Lung (tissue), 11 donors: ENCODE measurements at regions not wholly inside any gene's neighbourhood (a gene's known extent, or its start where the extent isn't known, plus 50 kb on each side); places are given as distances from the start of the nearest gene placed in this dataset.

Experiments
- ATAC-seq: fragments of 200-7000 bp; cut with Tn5 transposase; one replicate; pipeline ENCODE4 v1.9.1; 2020; ENCODE audit warnings: moderate number of reproducible peaks; ENCODE audit not compliant: insufficient read depth, low FRiP score
- DNase-seq, 3 donors: peaks; one replicate each; pipeline ENCODE4 v3.0.0-alpha.2; 2013 to 2017
- H3K27ac ChIP-seq, 2 donors: one replicate each; pipeline ENCODE4 v1.5.1; 2013; ENCODE audit warnings: mild to moderate bottlenecking in 2 of 2, moderate library complexity in 2 of 2, control low read depth in 1 of 2, inconsistent platforms in 1 of 2, low read depth in 1 of 2, low read length in 1 of 2
- H3K27me3 ChIP-seq, 3 donors: one replicate each; pipeline ENCODE4 v1.5.1; 2013; ENCODE audit warnings: low read length in 2 of 3; ENCODE audit not compliant: control insufficient read depth in 3 of 3, insufficient read depth in 3 of 3
- H3K36me3 ChIP-seq, 4 donors: one replicate each; pipeline ENCODE4 v1.5.1; 2013; ENCODE audit warnings: low read length in 4 of 4, mild to moderate bottlenecking in 1 of 4, moderate library complexity in 1 of 4; ENCODE audit not compliant: control insufficient read depth in 4 of 4, insufficient read depth in 4 of 4
- H3K4me1 ChIP-seq, 5 donors: one replicate each; pipeline ENCODE4 v1.5.1; 2013; ENCODE audit warnings: low read length in 5 of 5, mild to moderate bottlenecking in 2 of 5, moderate library complexity in 1 of 5; ENCODE audit not compliant: control insufficient read depth in 5 of 5, insufficient read depth in 5 of 5
- H3K4me3 ChIP-seq: one replicate; pipeline ENCODE4 v1.5.1; 2013; ENCODE audit warnings: mild to moderate bottlenecking, control low read depth, moderate library complexity
- H3K9ac ChIP-seq, 2 donors: one replicate each; pipeline ENCODE4 v1.5.1; 2013; ENCODE audit warnings: low read length in 2 of 2, control low read depth in 1 of 2; ENCODE audit not compliant: insufficient read depth in 1 of 2
- H3K9me3 ChIP-seq, 4 donors: one replicate each; pipeline ENCODE4 v1.5.1; 2013; ENCODE audit warnings: low read length in 3 of 4, mild to moderate bottlenecking in 1 of 4, moderate library complexity in 1 of 4; ENCODE audit not compliant: control insufficient read depth in 4 of 4, insufficient read depth in 3 of 4
- CTCF ChIP-seq: IDR thresholded peaks from 2 replicates; pipeline ENCODE4 v1.5.1; 2012; ENCODE audit warnings: mild to moderate bottlenecking; ENCODE audit errors: control extremely low read depth, extremely low read depth
- WGBS, 2 donors: extraction: QIAGEN DNeasy Blood & Tissue Kit; methylation state at CpG; one replicate each; pipeline ENCODE4 v1.1.7; 2013; 5-methylcytosine and 5-hydroxymethylcytosine counted together
- donor health status: control.
- donor health status: control.
- donor health status: Bipolar disorder and iron deficiency.
- donor health status: healthy.
- donor health status: DM: yes; HTN: yes; CAD: no.

GRCh38 chrX:926991-927390 lies 285.5 kb downstream of the CRLF2 start:
- no peak overlapping the region for H3K4me3 ChIP-seq
- no peak overlapping the region for H3K9ac ChIP-seq
- H3K9me3 ChIP-seq, result peaks cover 0 to 8% (median 2%) of the 10 kb centered on the region in 4 donors
- H3K27me3 ChIP-seq, result no peaks in the 10 kb centered on the region
- no peak overlapping the region for H3K27ac ChIP-seq
- no peak for DNase-seq
- no peaks in the 10 kb centered on the region for H3K4me1 ChIP-seq
- H3K36me3 ChIP-seq, result no peaks in the 10 kb centered on the region
- WGBS, 2 donors, result 89 to 95% methylated on average over 2 of the region's 2 CpGs
- no peak for TF ChIP-seq CTCF
- no peak for ATAC-seq

GRCh38 chrX:926070-926469 lies 286.4 kb downstream of the CRLF2 start:
- DNase-seq, result no peak

GRCh38 chrX:925652-926061 lies 286.8 kb downstream of the CRLF2 start:
- H3K9me3 ChIP-seq, result peaks cover 0 to 8% (median 2%) of the 10 kb centered on the region in 4 donors
- no peaks in the 10 kb centered on the region for H3K27me3 ChIP-seq
- no peak for DNase-seq
- no peaks in the 10 kb centered on the region for H3K36me3 ChIP-seq
- no peak for TF ChIP-seq CTCF
- H3K9ac ChIP-seq, result no peak overlapping the region
- H3K4me1 ChIP-seq, result no peaks in the 10 kb centered on the region
- no peak overlapping the region for H3K27ac ChIP-seq
- whole genome bisulfite sequencing, 2 donors, result 83 to 90% methylated on average over 6 of the region's 6 CpGs
- no peak overlapping the region for H3K4me3 ChIP-seq
- ATAC-seq, result no peak

More at GRCh38 chrX:926070-926469, 286.4 kb downstream of the CRLF2 start:
- no peak overlapping the region for H3K4me3 ChIP-seq
- TF ChIP-seq CTCF, result no peak
- no peak for ATAC-seq
- H3K27me3 ChIP-seq, result no peaks in the 10 kb centered on the region
- H3K36me3 ChIP-seq, result no peaks in the 10 kb centered on the region
- H3K9ac ChIP-seq, result no peak overlapping the region
- WGBS, 2 donors, result 83 to 84% methylated on average over 9 of the region's 9 CpGs
- no peaks in the 10 kb centered on the region for H3K4me1 ChIP-seq
- H3K27ac ChIP-seq, result no peak overlapping the region
- peaks cover 0 to 8% (median 2%) of the 10 kb centered on the region in 4 donors for H3K9me3 ChIP-seq

- H3K27ac ChIP-seq, result no peak overlapping the region
- no peaks in the 10 kb centered on the region for H3K27me3 ChIP-seq
- no peaks in the 10 kb centered on the region for H3K36me3 ChIP-seq
- 91 to 94% methylated on average over 2 of the region's 2 CpGs for WGBS, 2 donors
- ATAC-seq, result no peak
- no peak overlapping the region for H3K4me3 ChIP-seq
- H3K9ac ChIP-seq, result no peak overlapping the region
- TF ChIP-seq CTCF, result no peak
- no peaks in the 10 kb centered on the region for H3K4me1 ChIP-seq
- no peak for DNase-seq
- H3K9me3 ChIP-seq, result peaks cover 0 to 10% (median 2%) of the 10 kb centered on the region in 4 donors
Measured at GRCh38 chrX:925094-925493, 287.4 kb downstream of the CRLF2 start.
